GM12878 (cell line): ENCODE measurements at regions not wholly inside any gene's neighbourhood (a gene's known extent, or its start where the extent isn't known, plus 50 kb on each side); places are given as distances from the start of the nearest gene placed in this dataset.

Experiments
- ATAC-seq: fragments of 200-7000 bp; cut with Tn5 transposase; 3 replicates; pipeline ENCODE4 v1.9.1; 2020; ENCODE audit warnings: mild to moderate bottlenecking, moderate library complexity
- BruUV-seq: library from RNA; stranded (reverse); fragments of 400-500 nt; replicated peaks from 2 replicates; lab custom pipeline; 2021; lab: Mats Ljungman, UMichigan
- CTCF ChIA-PET: fragments of 300-600 bp; sonication (Branson Sonifier 250); formaldehyde crosslinking; extraction: SDS; loops from one replicate; lab custom pipeline; 2021; ENCODE audit warnings: inconsistent platforms; lab: Yijun Ruan, JAX
- POLR2A ChIA-PET: fragments of 350-600 bp; formaldehyde crosslinking; extraction: SDS; loops from one replicate; lab custom pipeline; 2021; ENCODE audit warnings: inconsistent platforms; lab: Charles Lee
- RAD21 ChIA-PET: fragments of 300-600 bp; sonication (Branson Sonifier 250); formaldehyde crosslinking; loops from one replicate; lab custom pipeline; 2023; ENCODE audit warnings: antibody characterized with exemption; ENCODE audit not compliant: unreplicated experiment; lab: Charles Lee
- SMC1A ChIA-PET: fragments of 300-600 bp; sonication (Branson Sonifier 250); formaldehyde crosslinking; loops from one replicate; lab custom pipeline; 2023; ENCODE audit not compliant: unreplicated experiment, uncharacterized antibody; lab: Charles Lee
- DNase-seq: peaks from one replicate; pipeline ENCODE4 v3.0.0-alpha.2; 2011; ENCODE audit warnings: low read depth, low spot score
- FAIRE-seq: peaks from 3 replicates; lab custom pipeline; 2011; peaks lifted over from hg19 to GRCh38; lab: Jason Lieb, UNC
- H2AFZ ChIP-seq: 2 replicates; pipeline ENCODE4 v1.6.0; 2011; ENCODE audit warnings: low read depth, low read length, control low read depth; ENCODE audit not compliant: control insufficient read depth
- H3K27ac ChIP-seq: 2 replicates; pipeline ENCODE4 v1.5.1; 2011; ENCODE audit warnings: control low read depth; ENCODE audit not compliant: control insufficient read depth, insufficient read depth
- H3K27me3 ChIP-seq, 2 experiments: replicated peaks in 1 of 2; 2 replicates each; pipeline versions ENCODE4 v1.6.0 to v1.6.1; 2011; ENCODE audit warnings: low read length in 1 of 2; ENCODE audit not compliant: control insufficient read depth in 2 of 2, insufficient read depth in 2 of 2
- H3K36me3 ChIP-seq, 2 experiments: 2 replicates each; pipeline ENCODE4 v1.5.1; 2011; ENCODE audit warnings: low read length in 1 of 2; ENCODE audit not compliant: control insufficient read depth in 2 of 2, insufficient read depth in 2 of 2
- H3K4me1 ChIP-seq: 2 replicates; pipeline ENCODE4 v1.6.1; 2011; ENCODE audit warnings: mild to moderate bottlenecking, low read length, moderate library complexity, mixed read lengths; ENCODE audit not compliant: control insufficient read depth, insufficient read depth
- H3K4me2 ChIP-seq: 2 replicates; pipeline ENCODE4 v1.6.0; 2011; ENCODE audit warnings: control low read depth; ENCODE audit not compliant: control insufficient read depth, insufficient read depth
- H3K4me3 ChIP-seq: fragments of 200-600 bp; sonication (generic); 2 replicates; pipeline ENCODE4 v1.5.1; 2016
- H3K79me2 ChIP-seq: 2 replicates; pipeline ENCODE4 v1.6.0; 2011; ENCODE audit warnings: low read length; ENCODE audit not compliant: control insufficient read depth, insufficient read depth
- H3K9ac ChIP-seq: 2 replicates; pipeline ENCODE4 v1.8.0; 2011; ENCODE audit warnings: low read length, control low read depth, mixed read lengths; ENCODE audit not compliant: control insufficient read depth, insufficient read depth
- H3K9me3 ChIP-seq: replicated peaks from 3 replicates; pipeline ENCODE4 v1.5.1; 2011; ENCODE audit warnings: mild to moderate bottlenecking, low read length; ENCODE audit not compliant: control insufficient read depth, insufficient read depth
- H4K20me1 ChIP-seq: 2 replicates; pipeline ENCODE4 v1.6.0; 2011; ENCODE audit not compliant: control insufficient read depth, insufficient read depth
- CBX5 ChIP-seq: sonication (generic); IDR thresholded peaks from 2 replicates; pipeline ENCODE4 v1.6.1; 2016; ENCODE audit warnings: low read depth, moderate library complexity, mild to moderate bottlenecking, inconsistent platforms
- CHD2 ChIP-seq: IDR thresholded peaks from 2 replicates; pipeline ENCODE4 v1.6.1; 2011; ENCODE audit warnings: low read depth, low read length, improper control_type of control experiment, borderline replicate concordance
- CTCF ChIP-seq, 3 experiments: IDR thresholded peaks in 2 of 3; conservative IDR thresholded peaks in 1 of 3; 2 replicates each; pipeline ENCODE4 v1.5.1; 2011; ENCODE audit warnings: low read depth in 3 of 3, low read length in 3 of 3, mild to moderate bottlenecking in 3 of 3, control low read depth in 2 of 3, moderate library complexity in 2 of 3, inconsistent platforms in 1 of 3, mixed read lengths in 1 of 3; ENCODE audit not compliant: control insufficient read depth in 2 of 3, insufficient read depth in 1 of 3; ENCODE audit errors: extremely low read depth in 1 of 3
- HDAC2 ChIP-seq: fragments of 200-600 bp; sonication (generic); IDR thresholded peaks from 2 replicates; pipeline ENCODE4 v1.6.1; 2017
- IKZF1 ChIP-seq: fragments of 450-650 bp; conservative IDR thresholded peaks from 2 replicates; pipeline ENCODE4 v1.6.1; 2017; ENCODE audit warnings: antibody characterized with exemption, mild to moderate bottlenecking
- MEF2A ChIP-seq: IDR thresholded peaks from 2 replicates; pipeline ENCODE4 v1.6.1; 2011; ENCODE audit warnings: low read depth, mild to moderate bottlenecking, low read length, moderate library complexity; ENCODE audit not compliant: insufficient read depth
- MYB ChIP-seq: fragments of 150-350 bp; IDR thresholded peaks from 2 replicates; pipeline ENCODE4 v1.6.1; 2014; ENCODE audit warnings: mild to moderate bottlenecking, low read depth, low read length, borderline replicate concordance
- PAX5 ChIP-seq: IDR thresholded peaks from 2 replicates; pipeline ENCODE4 v1.6.1; 2011; ENCODE audit warnings: low read depth, low read length, borderline replicate concordance
- POLR2AphosphoS2 ChIP-seq: IDR thresholded peaks from 2 replicates; pipeline ENCODE4 v1.6.1; 2011; ENCODE audit warnings: low read depth, mild to moderate bottlenecking, low read length, improper control_type of control experiment, moderate library complexity
- SPI1 ChIP-seq: IDR thresholded peaks from 2 replicates; pipeline ENCODE4 v1.6.1; 2011; ENCODE audit warnings: low read depth, mild to moderate bottlenecking, low read length, moderate library complexity, borderline replicate concordance; ENCODE audit not compliant: insufficient read depth
- TCF7 ChIP-seq: IDR thresholded peaks from 2 replicates; pipeline ENCODE4 v1.6.1; 2014; ENCODE audit warnings: antibody characterized with exemption, borderline replicate concordance
- ZNF687 ChIP-seq: fragments of 450-650 bp; IDR thresholded peaks from 2 replicates; pipeline ENCODE4 v1.6.1; 2017; ENCODE audit warnings: mild to moderate bottlenecking, moderate library complexity
- WGBS: methylation state at CpG from one replicate; pipeline ENCODE4 v1.1.6; 2016; ENCODE audit warnings: low lambda C conversion rate; ENCODE audit not compliant: insufficient replicate concordance, insufficient coverage; ENCODE audit errors: missing lambda C conversion rate; 5-methylcytosine and 5-hydroxymethylcytosine counted together
- in situ Hi-C: fragments of 300-500 bp; cut with MboI; formaldehyde crosslinking; loops from 9 replicates; pipeline ENCODE4 v1.14.3; 2018; ENCODE audit warnings: mixed read lengths
- intact Hi-C: fragments of 100-400 bp; cut with micrococcal nuclease; formaldehyde crosslinking; loops from one replicate; pipeline ENCODE4 v1.14.2; 2022; ENCODE audit not compliant: unreplicated experiment

GRCh38 chr2:188227713-188228112 is 64.0 kb upstream of the GULP1 start:
- CTCF ChIA-PET: no interaction called here
- intact Hi-C loops (no loop called here), in situ Hi-C loops (no loop called here)
- SMC1A ChIA-PET: no interaction called here
- TF ChIP-seq IKZF1 (no peak), MYB (no peak), TCF7 (no peak), SPI1 (no peak), CBX5 (no peak), POLR2AphosphoS2 (no peak), CHD2 (no peak), PAX5 (no peak), ZNF687 (no peak), MEF2A (no peak), CTCF (IDR thresholded peaks at IDR 0.05 in 2 of 3, conservative IDR thresholded peaks at IDR 0.05 in 1 of 3; ENCODE audit: control insufficient read depth in 2 of 3, extremely low read depth in 1 of 3, insufficient read depth in 1 of 3, low read depth in 3 of 3, low read length in 3 of 3) (no peak), HDAC2 (no peak)
- RAD21 ChIA-PET: no interaction called here
- Histone ChIP-seq H3K9ac (no peak overlapping the region), H3K27ac (no peak overlapping the region), H3K9me3 (no peaks in the 10 kb centered on the region; the same call in 2 of the 3 replicates), H2AFZ (no peak overlapping the region), H3K4me1 (no peaks in the 10 kb centered on the region), H3K27me3 (no peaks in the 10 kb centered on the region), H3K79me2 (no peaks in the 10 kb centered on the region), H3K36me3 (no peaks in the 10 kb centered on the region), H3K4me3 (no peak overlapping the region), H3K4me2 (no peak overlapping the region), H4K20me1 (no peaks in the 10 kb centered on the region)
- 62% methylated on average over 8 of the region's 8 CpGs for WGBS
- no peak for ATAC-seq
- DNase-seq: no peak
- BruUV-seq: no TSS peak
- POLR2A ChIA-PET: no interaction called here
- FAIRE-seq: no peak
